Astrocyte of the cerebellum (primary cell): ENCODE measurements at regions not wholly inside any gene's neighbourhood (a gene's known extent, or its start where the extent isn't known, plus 50 kb on each side); places are given as distances from the start of the nearest gene placed in this dataset.

ENCODE experiments used
- DNase-seq: peaks from one replicate; pipeline ENCODE4 v3.0.0-alpha.2; 2011; ENCODE audit warnings: low read depth
- H3K4me3 ChIP-seq: 2 replicates; pipeline ENCODE4 v1.5.1; 2011; ENCODE audit warnings: mild to moderate bottlenecking, low read depth, low read length, moderate library complexity
- CTCF ChIP-seq: IDR thresholded peaks from 2 replicates; pipeline ENCODE4 v1.5.1; 2012; ENCODE audit warnings: low read length, low read depth, moderate library complexity, mild to moderate bottlenecking; ENCODE audit errors: missing control alignments
- in situ Hi-C: cut with HindIII; loops from 2 replicates; pipeline ENCODE4 v1.10.0; 2017; ENCODE audit warnings: low sequenced_read_pairs

- in situ Hi-C loops, result no loop called here
- no peak for DNase-seq
- no peak for TF ChIP-seq CTCF
- no peak overlapping the region for H3K4me3 ChIP-seq
These were observed 329.1 kb downstream of the FBXW7 start for GRCh38 chr4:152206646-152207377.

- no peak for DNase-seq
- H3K4me3 ChIP-seq, result no peak overlapping the region
- no peak for TF ChIP-seq CTCF
- in situ Hi-C loops, result no loop called here
These were observed 329.7 kb downstream of the FBXW7 start for GRCh38 chr4:152206185-152206584.

- no peak for TF ChIP-seq CTCF
- no peak for DNase-seq
These were observed 333.5 kb downstream of the FBXW7 start for GRCh38 chr4:152202415-152202814.

GRCh38 chr4:152200511-152201333 is 335.2 kb downstream of the FBXW7 start:
- DNase-seq, result no peak
- TF ChIP-seq CTCF, result no peak
- in situ Hi-C loops, result no loop called here
- no peak overlapping the region for H3K4me3 ChIP-seq

More at GRCh38 chr4:152202415-152202814, 333.5 kb downstream of the FBXW7 start:
- in situ Hi-C loops, result no loop called here
- no peak overlapping the region for H3K4me3 ChIP-seq

- no peak for DNase-seq
- no peak overlapping the region for H3K4me3 ChIP-seq
- in situ Hi-C loops, result no loop called here
- TF ChIP-seq CTCF, result no peak
These were observed 338.7 kb downstream of the FBXW7 start for GRCh38 chr4:152197211-152197610.

- H3K4me3 ChIP-seq, result no peak overlapping the region
- no peak for TF ChIP-seq CTCF
- no peak for DNase-seq
- in situ Hi-C loops, result no loop called here
These were observed 340.0 kb downstream of the FBXW7 start for GRCh38 chr4:152195888-152196287.
